PC-3 (cell line): ENCODE measurements at regions not wholly inside any gene's neighbourhood (a gene's known extent, or its start where the extent isn't known, plus 50 kb on each side); places are given as distances from the start of the nearest gene placed in this dataset.

Experiments used
- EZH2 ChIP-seq: fragments of 300-600 bp; sonication (generic); IDR thresholded peaks from one replicate; pipeline ENCODE4 v1.6.1; 2017; ENCODE audit warnings: antibody characterized with exemption, mild to moderate bottlenecking, low read length; ENCODE audit not compliant: unreplicated experiment
- EZH2phosphoT487 ChIP-seq: fragments of 300-600 bp; sonication (generic); IDR thresholded peaks from 2 replicates; pipeline ENCODE4 v1.6.1; 2018; ENCODE audit warnings: mild to moderate bottlenecking, antibody characterized with exemption, low read length, borderline replicate concordance
- TF ChIP-seq, protein P1 (sequence below): fragments of 300-600 bp; sonication (generic); conservative IDR thresholded peaks from 2 replicates; pipeline ENCODE4 v1.5.1; 2017; ENCODE audit warnings: antibody characterized with exemption, low read depth, mild to moderate bottlenecking, low read length

DNA sequence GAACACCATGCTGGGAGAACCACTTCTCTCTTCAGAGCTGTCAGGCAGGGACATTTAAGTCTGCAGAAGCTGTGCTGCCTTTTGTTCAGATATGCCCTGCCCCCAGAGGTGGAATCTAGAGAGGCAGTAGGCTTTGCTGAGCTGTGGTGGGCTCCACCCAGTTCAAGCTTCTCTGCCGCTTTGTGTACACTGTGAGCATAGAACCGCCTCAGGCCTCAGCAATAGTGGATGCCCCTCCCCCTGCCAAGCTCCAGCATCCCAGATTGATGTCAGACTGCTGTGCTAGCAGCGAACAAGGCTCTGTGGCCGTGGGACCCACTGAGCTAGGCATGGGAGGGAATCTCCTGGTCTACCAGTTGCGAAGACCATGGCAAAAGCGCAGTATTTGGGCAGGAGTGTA is 121.6 kb downstream of the NFKBIZ start:
- TF ChIP-seq, protein P1, sequence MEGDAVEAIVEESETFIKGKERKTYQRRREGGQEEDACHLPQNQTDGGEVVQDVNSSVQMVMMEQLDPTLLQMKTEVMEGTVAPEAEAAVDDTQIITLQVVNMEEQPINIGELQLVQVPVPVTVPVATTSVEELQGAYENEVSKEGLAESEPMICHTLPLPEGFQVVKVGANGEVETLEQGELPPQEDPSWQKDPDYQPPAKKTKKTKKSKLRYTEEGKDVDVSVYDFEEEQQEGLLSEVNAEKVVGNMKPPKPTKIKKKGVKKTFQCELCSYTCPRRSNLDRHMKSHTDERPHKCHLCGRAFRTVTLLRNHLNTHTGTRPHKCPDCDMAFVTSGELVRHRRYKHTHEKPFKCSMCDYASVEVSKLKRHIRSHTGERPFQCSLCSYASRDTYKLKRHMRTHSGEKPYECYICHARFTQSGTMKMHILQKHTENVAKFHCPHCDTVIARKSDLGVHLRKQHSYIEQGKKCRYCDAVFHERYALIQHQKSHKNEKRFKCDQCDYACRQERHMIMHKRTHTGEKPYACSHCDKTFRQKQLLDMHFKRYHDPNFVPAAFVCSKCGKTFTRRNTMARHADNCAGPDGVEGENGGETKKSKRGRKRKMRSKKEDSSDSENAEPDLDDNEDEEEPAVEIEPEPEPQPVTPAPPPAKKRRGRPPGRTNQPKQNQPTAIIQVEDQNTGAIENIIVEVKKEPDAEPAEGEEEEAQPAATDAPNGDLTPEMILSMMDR, result no peak
- no peak for TF ChIP-seq EZH2
- no peak for TF ChIP-seq EZH2phosphoT487
